ENCODE measurements at regions not wholly inside any gene's neighbourhood (a gene's known extent, or its start where the extent isn't known, plus 50 kb on each side); places are given as distances from the start of the nearest gene placed in this dataset.

- TF ChIP-seq POLR2A (conservative IDR thresholded peaks at IDR 0.05) (no peak), BHLHE40 (IDR thresholded peaks at IDR 0.05; ENCODE audit: low read length) (no peak), POLR2AphosphoS5 (IDR thresholded peaks at IDR 0.05; ENCODE audit: control insufficient read depth, insufficient read depth, low read depth, low read length) (no peak), CTCF (IDR thresholded peaks at IDR 0.05 in 2 of 3, conservative IDR thresholded peaks at IDR 0.05 in 1 of 3; ENCODE audit: insufficient read depth in 2 of 3, low read depth in 1 of 3, low read length in 3 of 3) (no peak), MAX (CRISPR knock-in tag; IDR thresholded peaks at IDR 0.05) (no peak), TAF1 (IDR thresholded peaks at IDR 0.05; ENCODE audit: control insufficient read depth, extremely low read depth, insufficient read depth, low read length, severe bottlenecking) (no peak), MLLT1 (IDR thresholded peaks at IDR 0.05) (no peak), RBBP5 (IDR thresholded peaks at IDR 0.05; ENCODE audit: borderline replicate concordance, insufficient read depth, low read length, poor library complexity, severe bottlenecking) (no peak), NCOR1 (IDR thresholded peaks at IDR 0.05) (no peak), MEF2D (tag; conservative IDR thresholded peaks at IDR 0.05; ENCODE audit: low read depth) (no peak)
Measured at GRCh38 chr6:168196881-168197635, 118.0 kb upstream of the FRMD1 start.
